ENCODE measurements at regions not wholly inside any gene's neighbourhood (a gene's known extent, or its start where the extent isn't known, plus 50 kb on each side); places are given as distances from the start of the nearest gene placed in this dataset.

- no peak for DNase-seq (ENCODE audit: low read depth, low spot score)
- CTCF ChIA-PET: no interaction called here
- intact Hi-C loops (cut with micrococcal nuclease): no loop called here
- H3K79me2 ChIP-seq (ENCODE audit: control insufficient read depth, insufficient read depth, low read length): no peaks in the 10 kb centered on the region
- no peaks in the 10 kb centered on the region for H3K9me3 ChIP-seq (replicated peaks; ENCODE audit: control insufficient read depth, insufficient read depth, low read length)
- H3K36me3 ChIP-seq (ENCODE audit: control insufficient read depth in 2 of 2, extremely low read depth in 1 of 2, insufficient read depth in 2 of 2, low read length in 2 of 2): no peaks in the 10 kb centered on the region
- no TSS peak for BruUV-seq (replicated peaks)
- no peaks in the 10 kb centered on the region for H4K20me1 ChIP-seq (replicated peaks; ENCODE audit: control insufficient read depth, extremely low read depth, insufficient read depth, low read length)
- no peak for FAIRE-seq
- TF ChIP-seq GATA2 (IDR thresholded peaks at IDR 0.05; ENCODE audit: insufficient read depth, insufficient read length, low read depth, low read length): no peak
- TF ChIP-seq POLR2AphosphoS5 (IDR thresholded peaks at IDR 0.05; ENCODE audit: insufficient read depth, low read depth, low read length): no peak
- no peak for TF ChIP-seq POLR2A (IDR thresholded peaks at IDR 0.05; ENCODE audit: low read depth, low read length)
- no peak for TF ChIP-seq CTCF (IDR thresholded peaks at IDR 0.05; ENCODE audit: extremely low read depth in 1 of 2, insufficient read depth in 1 of 2, low read depth in 1 of 2, low read length in 2 of 2)
- no peak for TF ChIP-seq MAX (IDR thresholded peaks at IDR 0.05; ENCODE audit: insufficient read depth, insufficient read length)
- no peak for TF ChIP-seq MYC (IDR thresholded peaks at IDR 0.05; ENCODE audit: low read depth, low read length)
- no peak for TF ChIP-seq FOS (IDR thresholded peaks at IDR 0.05; ENCODE audit: borderline replicate concordance, insufficient read depth, low read length)
- no peak for TF ChIP-seq JUN (IDR thresholded peaks at IDR 0.05; ENCODE audit: borderline replicate concordance, insufficient read depth, insufficient read length, low read depth)
- TF ChIP-seq EZH2 (IDR thresholded peaks at IDR 0.05; ENCODE audit: borderline replicate concordance, low read depth, low read length, severe bottlenecking): no peak
- H3K27ac ChIP-seq (ENCODE audit: insufficient read depth, low read depth, low read length): no peak overlapping the region
- no peak overlapping the region for H3K4me3 ChIP-seq (replicated peaks in 1 of 3; ENCODE audit: insufficient read depth in 1 of 3, low read depth in 1 of 3, low read length in 3 of 3)
- H2AFZ ChIP-seq (ENCODE audit: low read depth, low read length): no peak overlapping the region
- no peaks in the 10 kb centered on the region for H3K4me1 ChIP-seq (ENCODE audit: control insufficient read depth, extremely low read depth, insufficient read depth, low read length)
- no peak overlapping the region for H3K4me2 ChIP-seq (ENCODE audit: insufficient read depth, low read length)
- no peaks in the 10 kb centered on the region for H3K9me1 ChIP-seq (replicated peaks; ENCODE audit: control insufficient read depth, extremely low read depth, insufficient read depth, low read length)
- POLR2A ChIA-PET: no interaction called here
- H3K9ac ChIP-seq (replicated peaks; ENCODE audit: extremely low read depth, insufficient read depth, low read length): no peak overlapping the region
- no peaks in the 10 kb centered on the region for H3K27me3 ChIP-seq (ENCODE audit: control insufficient read depth in 2 of 2, insufficient read depth in 2 of 2, low read length in 2 of 2)
- dilution Hi-C loops (cut with MboI; ENCODE audit: extremely low pct_ligation_motif_present, low sequenced_read_pairs): no loop called here
These were observed 1123.3 kb upstream of the B3GALT2 start for GRCh38 chr1:194309697-194310096.
